GM12878 (cell line): ENCODE measurements at regions not wholly inside any gene's neighbourhood (a gene's known extent, or its start where the extent isn't known, plus 50 kb on each side); places are given as distances from the start of the nearest gene placed in this dataset.

ENCODE experiments used
- ATAC-seq: fragments of 200-7000 bp; cut with Tn5 transposase; 3 replicates; pipeline ENCODE4 v1.9.1; 2020; ENCODE audit warnings: mild to moderate bottlenecking, moderate library complexity
- BruUV-seq: library from RNA; stranded (reverse); fragments of 400-500 nt; replicated peaks from 2 replicates; lab custom pipeline; 2021; lab: Mats Ljungman, UMichigan
- CTCF ChIA-PET: fragments of 300-600 bp; sonication (Branson Sonifier 250); formaldehyde crosslinking; extraction: SDS; loops from one replicate; lab custom pipeline; 2021; ENCODE audit warnings: inconsistent platforms; lab: Yijun Ruan, JAX
- POLR2A ChIA-PET: fragments of 350-600 bp; formaldehyde crosslinking; extraction: SDS; loops from one replicate; lab custom pipeline; 2021; ENCODE audit warnings: inconsistent platforms; lab: Charles Lee
- RAD21 ChIA-PET: fragments of 300-600 bp; sonication (Branson Sonifier 250); formaldehyde crosslinking; loops from one replicate; lab custom pipeline; 2023; ENCODE audit warnings: antibody characterized with exemption; ENCODE audit not compliant: unreplicated experiment; lab: Charles Lee
- SMC1A ChIA-PET: fragments of 300-600 bp; sonication (Branson Sonifier 250); formaldehyde crosslinking; loops from one replicate; lab custom pipeline; 2023; ENCODE audit not compliant: unreplicated experiment, uncharacterized antibody; lab: Charles Lee
- DNase-seq: peaks from one replicate; pipeline ENCODE4 v3.0.0-alpha.2; 2011; ENCODE audit warnings: low read depth, low spot score
- FAIRE-seq: peaks from 3 replicates; lab custom pipeline; 2011; peaks lifted over from hg19 to GRCh38; lab: Jason Lieb, UNC
- H2AFZ ChIP-seq: 2 replicates; pipeline ENCODE4 v1.6.0; 2011; ENCODE audit warnings: low read depth, low read length, control low read depth; ENCODE audit not compliant: control insufficient read depth
- H3K27ac ChIP-seq: 2 replicates; pipeline ENCODE4 v1.5.1; 2011; ENCODE audit warnings: control low read depth; ENCODE audit not compliant: control insufficient read depth, insufficient read depth
- H3K27me3 ChIP-seq, 2 experiments: replicated peaks in 1 of 2; 2 replicates each; pipeline versions ENCODE4 v1.6.0 to v1.6.1; 2011; ENCODE audit warnings: low read length in 1 of 2; ENCODE audit not compliant: control insufficient read depth in 2 of 2, insufficient read depth in 2 of 2
- H3K36me3 ChIP-seq, 2 experiments: 2 replicates each; pipeline ENCODE4 v1.5.1; 2011; ENCODE audit warnings: low read length in 1 of 2; ENCODE audit not compliant: control insufficient read depth in 2 of 2, insufficient read depth in 2 of 2
- H3K4me1 ChIP-seq: 2 replicates; pipeline ENCODE4 v1.6.1; 2011; ENCODE audit warnings: mild to moderate bottlenecking, low read length, moderate library complexity, mixed read lengths; ENCODE audit not compliant: control insufficient read depth, insufficient read depth
- H3K4me2 ChIP-seq: 2 replicates; pipeline ENCODE4 v1.6.0; 2011; ENCODE audit warnings: control low read depth; ENCODE audit not compliant: control insufficient read depth, insufficient read depth
- H3K4me3 ChIP-seq: fragments of 200-600 bp; sonication (generic); 2 replicates; pipeline ENCODE4 v1.5.1; 2016
- H3K79me2 ChIP-seq: 2 replicates; pipeline ENCODE4 v1.6.0; 2011; ENCODE audit warnings: low read length; ENCODE audit not compliant: control insufficient read depth, insufficient read depth
- H3K9ac ChIP-seq: 2 replicates; pipeline ENCODE4 v1.8.0; 2011; ENCODE audit warnings: low read length, control low read depth, mixed read lengths; ENCODE audit not compliant: control insufficient read depth, insufficient read depth
- H3K9me3 ChIP-seq: replicated peaks from 3 replicates; pipeline ENCODE4 v1.5.1; 2011; ENCODE audit warnings: mild to moderate bottlenecking, low read length; ENCODE audit not compliant: control insufficient read depth, insufficient read depth
- H4K20me1 ChIP-seq: 2 replicates; pipeline ENCODE4 v1.6.0; 2011; ENCODE audit not compliant: control insufficient read depth, insufficient read depth
- ATF7 ChIP-seq: fragments of 450-650 bp; IDR thresholded peaks from 2 replicates; pipeline ENCODE4 v1.6.1; 2016; ENCODE audit warnings: low read depth, mild to moderate bottlenecking
- BCL3 ChIP-seq: IDR thresholded peaks from 2 replicates; pipeline ENCODE4 v1.6.1; 2011; ENCODE audit warnings: borderline replicate concordance, low read depth, mild to moderate bottlenecking, moderate library complexity, low read length; ENCODE audit not compliant: insufficient read depth, poor library complexity, severe bottlenecking
- EZH2 ChIP-seq: IDR thresholded peaks from 2 replicates; pipeline ENCODE4 v1.6.1; 2012; ENCODE audit warnings: low read depth, mild to moderate bottlenecking, control low read depth, inconsistent platforms, low read length, borderline replicate concordance; ENCODE audit not compliant: control insufficient read depth
- HDAC6 ChIP-seq: fragments of 200-600 bp; sonication (generic); IDR thresholded peaks from one replicate; pipeline ENCODE4 v1.8.0; 2017; ENCODE audit warnings: antibody characterized with exemption; ENCODE audit not compliant: unreplicated experiment
- MEF2A ChIP-seq: IDR thresholded peaks from 2 replicates; pipeline ENCODE4 v1.6.1; 2011; ENCODE audit warnings: low read depth, mild to moderate bottlenecking, low read length, moderate library complexity; ENCODE audit not compliant: insufficient read depth
- MTA2 ChIP-seq: fragments of 450-650 bp; IDR thresholded peaks from 2 replicates; pipeline ENCODE4 v1.6.1; 2016; ENCODE audit warnings: low read depth, mild to moderate bottlenecking, moderate library complexity
- NBN ChIP-seq: fragments of 450-650 bp; IDR thresholded peaks from 2 replicates; pipeline ENCODE4 v1.6.1; 2016
- POLR2AphosphoS2 ChIP-seq: IDR thresholded peaks from 2 replicates; pipeline ENCODE4 v1.6.1; 2011; ENCODE audit warnings: low read depth, mild to moderate bottlenecking, low read length, improper control_type of control experiment, moderate library complexity
- SMC3 ChIP-seq: IDR thresholded peaks from 2 replicates; pipeline ENCODE4 v1.6.1; 2011; ENCODE audit warnings: low read length, improper control_type of control experiment, borderline replicate concordance
- TAF1 ChIP-seq: IDR thresholded peaks from 2 replicates; pipeline ENCODE4 v1.6.1; 2011; ENCODE audit warnings: mild to moderate bottlenecking, low read depth, low read length, borderline replicate concordance
- TBL1XR1 ChIP-seq: IDR thresholded peaks from 2 replicates; pipeline ENCODE4 v1.6.1; 2012; ENCODE audit warnings: low read depth, low read length, improper control_type of control experiment
- WRNIP1 ChIP-seq: IDR thresholded peaks from 2 replicates; pipeline ENCODE4 v1.6.1; 2011; ENCODE audit warnings: low read depth, low read length, improper control_type of control experiment, borderline replicate concordance
- ZNF274 ChIP-seq: IDR thresholded peaks from one replicate; pipeline ENCODE4 v1.8.0; 2011; ENCODE audit not compliant: insufficient read length, insufficient read depth
- ZSCAN29 ChIP-seq: fragments of 450-650 bp; IDR thresholded peaks from 2 replicates; pipeline ENCODE4 v1.6.1; 2017; ENCODE audit warnings: mild to moderate bottlenecking, moderate library complexity
- WGBS: methylation state at CpG from one replicate; pipeline ENCODE4 v1.1.6; 2016; ENCODE audit warnings: low lambda C conversion rate; ENCODE audit not compliant: insufficient replicate concordance, insufficient coverage; ENCODE audit errors: missing lambda C conversion rate; 5-methylcytosine and 5-hydroxymethylcytosine counted together
- in situ Hi-C: fragments of 300-500 bp; cut with MboI; formaldehyde crosslinking; loops from 9 replicates; pipeline ENCODE4 v1.14.3; 2018; ENCODE audit warnings: mixed read lengths
- intact Hi-C: fragments of 100-400 bp; cut with micrococcal nuclease; formaldehyde crosslinking; loops from one replicate; pipeline ENCODE4 v1.14.2; 2022; ENCODE audit not compliant: unreplicated experiment

- TF ChIP-seq TBL1XR1 = no peak
- H3K9me3 ChIP-seq = no peaks in the 10 kb centered on the region
- no peak for FAIRE-seq
- no peaks in the 10 kb centered on the region for H3K79me2 ChIP-seq
- ChIA-PET SMC1A (no interaction called here), POLR2A (no interaction called here), RAD21 (no interaction called here), CTCF (interaction anchor here (1.1 kb wide), 1 partner anchor 208 kb away, joined by 3 read pairs; no protein-coding TSS in a partner anchor)
- no peak overlapping the region for H3K4me2 ChIP-seq
- H4K20me1 ChIP-seq = no peaks in the 10 kb centered on the region
- no peak overlapping the region for H3K4me3 ChIP-seq
- BruUV-seq = no TSS peak
- no peak for ATAC-seq
- WGBS = 38% methylated on average over 7 of the region's 7 CpGs
- no peaks in the 10 kb centered on the region for H3K36me3 ChIP-seq
- no peak overlapping the region for H3K27ac ChIP-seq
- H3K27me3 ChIP-seq = no peaks in the 10 kb centered on the region
- no peaks in the 10 kb centered on the region for H3K4me1 ChIP-seq
- in situ Hi-C loops (no loop called here), intact Hi-C loops (no loop called here)
- no peak overlapping the region for H2AFZ ChIP-seq
- no peak overlapping the region for H3K9ac ChIP-seq
- DNase-seq = no peak
These were observed 142.3 kb upstream of the ARGLU1 start for GRCh38 chr13:106710266-106710665.

- no peaks in the 10 kb centered on the region for H3K9me3 ChIP-seq
- in situ Hi-C loops (no loop called here), intact Hi-C loops (no loop called here)
- H3K4me3 ChIP-seq = no peak overlapping the region
- H3K9ac ChIP-seq = no peak overlapping the region
- FAIRE-seq (no peak), DNase-seq (no peak), ATAC-seq (no peak)
- no peaks in the 10 kb centered on the region for H3K27me3 ChIP-seq
- POLR2A ChIA-PET = no interaction called here
- TF ChIP-seq EZH2 (no peak), MEF2A (no peak), WRNIP1 (no peak), SMC3 (no peak), MTA2 (no peak), ZSCAN29 (no peak), POLR2AphosphoS2 (no peak), HDAC6 (no peak), NBN (no peak), ZNF274 (no peak), TAF1 (no peak), BCL3 (no peak), ATF7 (no peak)
- H3K79me2 ChIP-seq = no peaks in the 10 kb centered on the region
- no peaks in the 10 kb centered on the region for H3K4me1 ChIP-seq
- WGBS = 19% methylated on average over 3 of the region's 3 CpGs
- SMC1A ChIA-PET = no interaction called here
- BruUV-seq = no TSS peak
- no peak overlapping the region for H3K27ac ChIP-seq
- H3K4me2 ChIP-seq = no peak overlapping the region
- no peak overlapping the region for H2AFZ ChIP-seq
- H4K20me1 ChIP-seq = no peaks in the 10 kb centered on the region
- CTCF ChIA-PET = interaction anchor here (1.1 kb wide), 1 partner anchor 209 kb away, joined by 3 read pairs; no protein-coding TSS in a partner anchor
- RAD21 ChIA-PET = no interaction called here
- no peaks in the 10 kb centered on the region for H3K36me3 ChIP-seq
These were observed 141.6 kb upstream of the ARGLU1 start for GRCh38 chr13:106709522-106709921.
